PC-3 (cell line): ENCODE measurements at regions not wholly inside any gene's neighbourhood (a gene's known extent, or its start where the extent isn't known, plus 50 kb on each side); places are given as distances from the start of the nearest gene placed in this dataset.

Experiments
- ATAC-seq: fragments of 200-7000 bp; cut with Tn5 transposase; 2 replicates; pipeline ENCODE4 v1.9.1; 2020; ENCODE audit warnings: mild to moderate bottlenecking, moderate library complexity
- BruUV-seq: library from RNA; stranded (reverse); fragments of 400-500 nt; replicated peaks from 2 replicates; lab custom pipeline; 2021; lab: Mats Ljungman, UMichigan
- CTCF ChIA-PET: fragments of 300-600 bp; sonication (Branson Sonifier 250); formaldehyde crosslinking; loops from one replicate; lab custom pipeline; 2022; ENCODE audit warnings: antibody characterized with exemption; lab: Charles Lee
- POLR2A ChIA-PET: fragments of 300-600 bp; sonication (Branson Sonifier 250); formaldehyde crosslinking; loops from one replicate; lab custom pipeline; 2022; ENCODE audit warnings: antibody characterized with exemption; ENCODE audit not compliant: unreplicated experiment; lab: Charles Lee
- DNase-seq: peaks from one replicate; pipeline ENCODE4 v3.0.0-alpha.2; 2015
- H2AFZ ChIP-seq: fragments of 300-600 bp; sonication (generic); 2 replicates; pipeline ENCODE4 v1.6.0; 2016; ENCODE audit warnings: antibody characterized with exemption, low read length
- H3F3A ChIP-seq: fragments of 300-600 bp; sonication (generic); one replicate; pipeline ENCODE4 v1.6.0; 2017; ENCODE audit warnings: antibody characterized with exemption, low read length, control low read depth, mild to moderate bottlenecking; ENCODE audit not compliant: unreplicated experiment
- H3K27ac ChIP-seq: fragments of 300-600 bp; sonication (generic); 2 replicates; pipeline ENCODE4 v1.5.1; 2016; ENCODE audit warnings: mild to moderate bottlenecking, low read length
- H3K27me3 ChIP-seq: fragments of 300-600 bp; sonication (generic); 2 replicates; pipeline ENCODE4 v1.6.1; 2016; ENCODE audit warnings: low read length, mixed read lengths
- H3K36me3 ChIP-seq: fragments of 300-600 bp; sonication (generic); 2 replicates; pipeline ENCODE4 v1.6.1; 2016; ENCODE audit warnings: low read depth, mixed run types, low read length, mixed read lengths
- H3K4me1 ChIP-seq: fragments of 300-600 bp; sonication (generic); 2 replicates; pipeline ENCODE4 v1.5.1; 2016; ENCODE audit warnings: low read length; ENCODE audit not compliant: insufficient read depth
- H3K4me2 ChIP-seq: fragments of 300-600 bp; sonication (generic); 2 replicates; pipeline ENCODE4 v1.6.0; 2016; ENCODE audit warnings: low read length
- H3K4me3 ChIP-seq: fragments of 300-600 bp; sonication (generic); 2 replicates; pipeline ENCODE4 v1.5.1; 2016; ENCODE audit warnings: mild to moderate bottlenecking, low read length, mixed read lengths
- H3K79me2 ChIP-seq: fragments of 300-600 bp; sonication (generic); 2 replicates; pipeline ENCODE4 v1.6.1; 2017; ENCODE audit warnings: low read length, mixed read lengths
- H3K9ac ChIP-seq: fragments of 300-600 bp; sonication (generic); 2 replicates; pipeline ENCODE4 v1.6.0; 2016; ENCODE audit warnings: mild to moderate bottlenecking, low read length
- H3K9me2 ChIP-seq: fragments of 300-600 bp; sonication (generic); replicated peaks from 2 replicates; pipeline ENCODE4 v1.6.1; 2016; ENCODE audit warnings: mixed run types, low read length, mixed read lengths
- H3K9me3 ChIP-seq: fragments of 300-600 bp; sonication (generic); 2 replicates; pipeline ENCODE4 v1.6.1; 2016; ENCODE audit warnings: low read length, mixed read lengths
- H4K20me1 ChIP-seq: fragments of 300-600 bp; sonication (generic); 2 replicates; pipeline ENCODE4 v1.6.1; 2016; ENCODE audit warnings: low read length, mixed read lengths
- EZH2 ChIP-seq: fragments of 300-600 bp; sonication (generic); IDR thresholded peaks from one replicate; pipeline ENCODE4 v1.6.1; 2017; ENCODE audit warnings: antibody characterized with exemption, mild to moderate bottlenecking, low read length; ENCODE audit not compliant: unreplicated experiment
- EZH2phosphoT487 ChIP-seq: fragments of 300-600 bp; sonication (generic); IDR thresholded peaks from 2 replicates; pipeline ENCODE4 v1.6.1; 2018; ENCODE audit warnings: mild to moderate bottlenecking, antibody characterized with exemption, low read length, borderline replicate concordance
- intact Hi-C: fragments of 100-400 bp; cut with micrococcal nuclease; formaldehyde crosslinking; loops from 2 replicates; pipeline ENCODE4 v1.9.0; 2023
- TF ChIP-seq, protein P1 (sequence below): fragments of 300-600 bp; sonication (generic); conservative IDR thresholded peaks from 2 replicates; pipeline ENCODE4 v1.5.1; 2017; ENCODE audit warnings: antibody characterized with exemption, low read depth, mild to moderate bottlenecking, low read length

GRCh38 chr21:34280389-34280795 lies 83.4 kb upstream of the KCNE2 start:
- TF ChIP-seq EZH2 (no peak), EZH2phosphoT487 (no peak)
- TF ChIP-seq, protein P1, sequence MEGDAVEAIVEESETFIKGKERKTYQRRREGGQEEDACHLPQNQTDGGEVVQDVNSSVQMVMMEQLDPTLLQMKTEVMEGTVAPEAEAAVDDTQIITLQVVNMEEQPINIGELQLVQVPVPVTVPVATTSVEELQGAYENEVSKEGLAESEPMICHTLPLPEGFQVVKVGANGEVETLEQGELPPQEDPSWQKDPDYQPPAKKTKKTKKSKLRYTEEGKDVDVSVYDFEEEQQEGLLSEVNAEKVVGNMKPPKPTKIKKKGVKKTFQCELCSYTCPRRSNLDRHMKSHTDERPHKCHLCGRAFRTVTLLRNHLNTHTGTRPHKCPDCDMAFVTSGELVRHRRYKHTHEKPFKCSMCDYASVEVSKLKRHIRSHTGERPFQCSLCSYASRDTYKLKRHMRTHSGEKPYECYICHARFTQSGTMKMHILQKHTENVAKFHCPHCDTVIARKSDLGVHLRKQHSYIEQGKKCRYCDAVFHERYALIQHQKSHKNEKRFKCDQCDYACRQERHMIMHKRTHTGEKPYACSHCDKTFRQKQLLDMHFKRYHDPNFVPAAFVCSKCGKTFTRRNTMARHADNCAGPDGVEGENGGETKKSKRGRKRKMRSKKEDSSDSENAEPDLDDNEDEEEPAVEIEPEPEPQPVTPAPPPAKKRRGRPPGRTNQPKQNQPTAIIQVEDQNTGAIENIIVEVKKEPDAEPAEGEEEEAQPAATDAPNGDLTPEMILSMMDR, result no peak
- Histone ChIP-seq H3K9me2 (no peaks in the 10 kb centered on the region), H3F3A (no peaks in the 10 kb centered on the region), H3K36me3 (no peaks in the 10 kb centered on the region), H3K79me2 (no peaks in the 10 kb centered on the region), H2AFZ (no peak overlapping the region), H3K4me2 (no peak overlapping the region), H3K27me3 (peaks cover 10% of the 10 kb centered on the region; the same call in 1 of the 2 replicates), H3K4me3 (no peak overlapping the region), H3K27ac (no peak overlapping the region), H3K9me3 (no peaks in the 10 kb centered on the region), H4K20me1 (no peaks in the 10 kb centered on the region), H3K9ac (no peak overlapping the region), H3K4me1 (no peaks in the 10 kb centered on the region)
- ChIA-PET POLR2A (no interaction called here), CTCF (no interaction called here)
- DNase-seq (no peak), ATAC-seq (no peak)
- intact Hi-C loops, result no loop called here
- BruUV-seq, result no TSS peak

GRCh38 chr21:34280959-34281358 lies 82.8 kb upstream of the KCNE2 start:
- H3F3A ChIP-seq, result no peaks in the 10 kb centered on the region
- H3K9me3 ChIP-seq, result no peaks in the 10 kb centered on the region
- no peak overlapping the region for H3K9ac ChIP-seq
- no peaks in the 10 kb centered on the region for H3K36me3 ChIP-seq
- no peaks in the 10 kb centered on the region for H3K9me2 ChIP-seq
- H3K27ac ChIP-seq, result no peak overlapping the region
- no peaks in the 10 kb centered on the region for H4K20me1 ChIP-seq
- CTCF ChIA-PET, result interaction anchor here (0.5 kb wide), 1 partner anchor 80 kb away, joined by 3 read pairs; no protein-coding TSS in a partner anchor
- ATAC-seq (no peak), DNase-seq (no peak)
- no peak overlapping the region for H2AFZ ChIP-seq
- H3K79me2 ChIP-seq, result no peaks in the 10 kb centered on the region
- H3K27me3 ChIP-seq, result 0 out of 2 replicates have a peak, but pooled peaks cover 4% of the 10 kb centered on the region
- H3K4me2 ChIP-seq, result no peak overlapping the region
- H3K4me3 ChIP-seq, result no peak overlapping the region
- no peaks in the 10 kb centered on the region for H3K4me1 ChIP-seq
- intact Hi-C loops, result no loop called here
- TF ChIP-seq EZH2phosphoT487 (no peak), EZH2 (no peak)
- TF ChIP-seq, protein P1, result no peak
- POLR2A ChIA-PET, result no interaction called here
- BruUV-seq, result no TSS peak

- intact Hi-C loops, result no loop called here
- H3K36me3 ChIP-seq, result no peaks in the 10 kb centered on the region
- no peak for TF ChIP-seq EZH2
- TF ChIP-seq EZH2phosphoT487, result no peak
- TF ChIP-seq, protein P1, result no peak
- no peaks in the 10 kb centered on the region for H3K9me3 ChIP-seq
- ChIA-PET CTCF (no interaction called here), POLR2A (no interaction called here)
- DNase-seq (peak; percentile 60), ATAC-seq (peak; percentile 80)
- no peaks in the 10 kb centered on the region for H3F3A ChIP-seq
- no TSS peak for BruUV-seq
- no peak overlapping the region for H3K4me2 ChIP-seq
- no peaks in the 10 kb centered on the region for H4K20me1 ChIP-seq
- H3K79me2 ChIP-seq, result no peaks in the 10 kb centered on the region
- H3K27me3 ChIP-seq, result 0 out of 2 replicates have a peak, but pooled peaks cover 3% of the 10 kb centered on the region
- no peaks in the 10 kb centered on the region for H3K4me1 ChIP-seq
- no peak overlapping the region for H3K4me3 ChIP-seq
- H3K9me2 ChIP-seq, result no peaks in the 10 kb centered on the region
- H3K27ac ChIP-seq, result no peak overlapping the region
- no peak overlapping the region for H2AFZ ChIP-seq
- no peak overlapping the region for H3K9ac ChIP-seq
These were observed 81.6 kb upstream of the KCNE2 start for GRCh38 chr21:34282223-34282622.
